ENCODE measurements at regions not wholly inside any gene's neighbourhood (a gene's known extent, or its start where the extent isn't known, plus 50 kb on each side); places are given as distances from the start of the nearest gene placed in this dataset.
A peak's percentile ranks its signal among the peaks of the same experiment; 100 is the strongest.

GRCh38 chr13:111513766-111514609 lies 193.5 kb downstream of the TEX29 start:
- no peaks in the 10 kb centered on the region for H3K4me1 ChIP-seq
- WGBS, 4 donors: 75 to 79% (median 78%) methylated on average over 23 to 31 of the region's 31 CpGs
- H3K9me3 ChIP-seq: no peaks in the 10 kb centered on the region
- H3K4me3 ChIP-seq: no peak overlapping the region
- H3K27me3 ChIP-seq: peaks cover 0 to 42% (median 7%) of the 10 kb centered on the region in 9 donors
- no peak for TF ChIP-seq POLR2A (IDR thresholded peaks at IDR 0.05)
- TF ChIP-seq CTCF (IDR thresholded peaks at IDR 0.05): no peak
- no peak for ATAC-seq
- intact Hi-C loops (cut with DNase I): no loop called here
- H3K27ac ChIP-seq: no peak overlapping the region
- no peaks in the 10 kb centered on the region for H3K36me3 ChIP-seq
- DNase-seq: peak in 1 of 5 donors; percentile 46

- H3K4me3 ChIP-seq: no peak overlapping the region
- no peaks in the 10 kb centered on the region for H3K4me1 ChIP-seq
- 57 to 65% (median 61%) methylated on average over 24 of the region's 24 CpGs for WGBS, 4 donors
- DNase-seq (peak in 1 of 5 donors; percentile 57), ATAC-seq (no peak)
- no peak for TF ChIP-seq CTCF (IDR thresholded peaks at IDR 0.05)
- TF ChIP-seq POLR2A (IDR thresholded peaks at IDR 0.05): no peak
- H3K9me3 ChIP-seq: no peaks in the 10 kb centered on the region
- intact Hi-C loops (cut with DNase I): no loop called here
- H3K27me3 ChIP-seq: peaks cover 0 to 42% (median 7%) of the 10 kb centered on the region in 9 donors
- H3K27ac ChIP-seq: no peak overlapping the region
- H3K36me3 ChIP-seq: no peaks in the 10 kb centered on the region
Observed at GRCh38 chr13:111514610-111515306, 194.3 kb downstream of the TEX29 start.

GRCh38 chr13:111515307-111515617 lies 194.8 kb downstream of the TEX29 start:
- WGBS, 4 donors: 63 to 83% (median 76%) methylated on average over 3 of the region's 3 CpGs
- no peak for ATAC-seq
- intact Hi-C loops (cut with DNase I): no loop called here

More at GRCh38 chr13:111515307-111515617, 194.8 kb downstream of the TEX29 start:
- Histone ChIP-seq H3K27ac (no peak overlapping the region), H3K4me3 (no peak overlapping the region), H3K4me1 (no peaks in the 10 kb centered on the region), H3K9me3 (no peaks in the 10 kb centered on the region), H3K27me3 (peaks cover 0 to 42% (median 7%) of the 10 kb centered on the region in 9 donors), H3K36me3 (no peaks in the 10 kb centered on the region)
- no peak for TF ChIP-seq POLR2A (IDR thresholded peaks at IDR 0.05)
- no peak for TF ChIP-seq CTCF (IDR thresholded peaks at IDR 0.05)
- no peak for DNase-seq
